HepG2 (cell line): ENCODE measurements at regions not wholly inside any gene's neighbourhood (a gene's known extent, or its start where the extent isn't known, plus 50 kb on each side); places are given as distances from the start of the nearest gene placed in this dataset.

Source experiments
- EEA1 ChIP-seq: sonication (generic); formaldehyde crosslinking; IDR thresholded peaks from 2 replicates; pipeline ENCODE4 v1.5.1; 2020; ENCODE audit warnings: mild to moderate bottlenecking, missing genetic modification reagents, borderline replicate concordance
- KDM5A ChIP-seq: fragments of 200-600 bp; sonication (generic); IDR thresholded peaks from 2 replicates; pipeline ENCODE4 v1.7.0; 2018; ENCODE audit warnings: antibody characterized with exemption, mild to moderate bottlenecking, low read length, borderline replicate concordance
- MXI1 ChIP-seq: IDR thresholded peaks from 3 replicates; pipeline ENCODE4 v1.6.1; 2012; ENCODE audit warnings: low read depth, low read length, inconsistent platforms, borderline replicate concordance
- SMYD3 ChIP-seq: sonication (generic); formaldehyde crosslinking; IDR thresholded peaks from 2 replicates; pipeline ENCODE4 v1.8.1; 2023; ENCODE audit warnings: mild to moderate bottlenecking, missing genetic modification reagents
- ZNF121 ChIP-seq: sonication (generic); formaldehyde crosslinking; IDR thresholded peaks from 2 replicates; pipeline ENCODE4 v1.5.0; 2020; ENCODE audit warnings: mild to moderate bottlenecking, missing genetic modification reagents
- ZNF484 ChIP-seq: sonication (generic); formaldehyde crosslinking; IDR thresholded peaks from 2 replicates; pipeline ENCODE4 v1.5.1; 2020; ENCODE audit warnings: mild to moderate bottlenecking, low read depth, missing genetic modification reagents, borderline replicate concordance
- TF ChIP-seq, protein P1 (sequence below): IDR thresholded peaks from 2 replicates; pipeline ENCODE4 v1.6.1; 2016; ENCODE audit warnings: low read depth
- TF ChIP-seq, protein P2 (sequence below): sonication (generic); formaldehyde crosslinking; IDR thresholded peaks from 2 replicates; pipeline ENCODE4 v1.4.0; 2020; ENCODE audit warnings: mild to moderate bottlenecking, missing genetic modification reagents
- TF ChIP-seq, protein P3 (sequence below): sonication (generic); formaldehyde crosslinking; conservative IDR thresholded peaks from 2 replicates; pipeline ENCODE4 v1.8.0; 2022; ENCODE audit warnings: missing genetic modification reagents
- TF ChIP-seq, protein P4 (sequence below): sonication (generic); formaldehyde crosslinking; IDR thresholded peaks from 2 replicates; pipeline ENCODE4 v1.9.0; 2022; ENCODE audit warnings: missing genetic modification reagents, mild to moderate bottlenecking, borderline replicate concordance
- TF ChIP-seq, protein P5 (sequence below): sonication (generic); formaldehyde crosslinking; IDR thresholded peaks from 2 replicates; pipeline ENCODE4 v1.5.0; 2020; ENCODE audit warnings: mild to moderate bottlenecking, missing genetic modification reagents, borderline replicate concordance

DNA sequence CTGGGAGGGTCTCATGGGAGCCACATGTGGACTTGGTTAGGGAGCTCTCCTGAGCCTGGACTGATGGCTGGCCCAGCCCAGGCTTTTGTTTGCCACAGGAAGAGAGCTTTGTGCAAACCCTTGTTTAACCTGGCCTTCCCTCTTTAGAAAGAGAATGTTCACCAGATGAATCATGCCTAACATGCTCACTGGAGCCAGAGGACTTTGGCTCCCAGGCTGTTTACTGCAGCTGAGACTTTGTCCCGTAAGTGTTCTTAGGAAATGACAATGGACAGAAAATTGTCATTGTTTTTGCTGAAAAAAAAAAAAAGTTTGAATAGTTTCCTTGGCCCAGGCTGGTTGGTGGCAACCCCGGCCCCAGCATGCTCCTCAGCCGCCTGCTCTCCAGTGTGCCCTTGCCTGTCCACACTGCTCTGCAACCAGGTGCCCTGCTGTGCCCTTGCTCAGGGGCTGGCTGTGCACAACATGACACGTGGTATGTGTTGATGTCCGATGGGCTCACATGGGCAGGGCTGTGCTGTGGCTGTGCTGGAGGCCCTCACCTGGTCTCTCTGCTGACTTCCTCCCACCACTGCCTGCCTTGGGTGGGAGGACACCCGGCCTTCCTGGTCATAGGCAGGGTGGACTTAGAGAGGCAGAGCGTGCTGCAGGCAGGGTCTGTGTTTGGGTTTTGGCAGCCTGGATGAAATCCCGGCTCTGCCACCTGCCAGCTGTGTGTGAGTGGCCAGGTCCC lies 215.3 kb upstream of the ZNF32 start (continued):
- TF ChIP-seq, protein P1, sequence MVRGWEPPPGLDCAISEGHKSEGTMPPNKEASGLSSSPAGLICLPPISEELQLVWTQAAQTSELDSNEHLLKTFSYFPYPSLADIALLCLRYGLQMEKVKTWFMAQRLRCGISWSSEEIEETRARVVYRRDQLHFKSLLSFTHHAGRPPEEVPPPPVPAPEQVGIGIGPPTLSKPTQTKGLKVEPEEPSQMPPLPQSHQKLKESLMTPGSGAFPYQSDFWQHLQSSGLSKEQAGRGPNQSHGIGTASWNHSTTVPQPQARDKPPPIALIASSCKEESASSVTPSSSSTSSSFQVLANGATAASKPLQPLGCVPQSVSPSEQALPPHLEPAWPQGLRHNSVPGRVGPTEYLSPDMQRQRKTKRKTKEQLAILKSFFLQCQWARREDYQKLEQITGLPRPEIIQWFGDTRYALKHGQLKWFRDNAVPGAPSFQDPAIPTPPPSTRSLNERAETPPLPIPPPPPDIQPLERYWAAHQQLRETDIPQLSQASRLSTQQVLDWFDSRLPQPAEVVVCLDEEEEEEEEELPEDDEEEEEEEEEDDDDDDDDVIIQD (CRISPR knock-in tag): peak; percentile 86; the same call in 1 of the 2 replicates
- TF ChIP-seq, protein P2, sequence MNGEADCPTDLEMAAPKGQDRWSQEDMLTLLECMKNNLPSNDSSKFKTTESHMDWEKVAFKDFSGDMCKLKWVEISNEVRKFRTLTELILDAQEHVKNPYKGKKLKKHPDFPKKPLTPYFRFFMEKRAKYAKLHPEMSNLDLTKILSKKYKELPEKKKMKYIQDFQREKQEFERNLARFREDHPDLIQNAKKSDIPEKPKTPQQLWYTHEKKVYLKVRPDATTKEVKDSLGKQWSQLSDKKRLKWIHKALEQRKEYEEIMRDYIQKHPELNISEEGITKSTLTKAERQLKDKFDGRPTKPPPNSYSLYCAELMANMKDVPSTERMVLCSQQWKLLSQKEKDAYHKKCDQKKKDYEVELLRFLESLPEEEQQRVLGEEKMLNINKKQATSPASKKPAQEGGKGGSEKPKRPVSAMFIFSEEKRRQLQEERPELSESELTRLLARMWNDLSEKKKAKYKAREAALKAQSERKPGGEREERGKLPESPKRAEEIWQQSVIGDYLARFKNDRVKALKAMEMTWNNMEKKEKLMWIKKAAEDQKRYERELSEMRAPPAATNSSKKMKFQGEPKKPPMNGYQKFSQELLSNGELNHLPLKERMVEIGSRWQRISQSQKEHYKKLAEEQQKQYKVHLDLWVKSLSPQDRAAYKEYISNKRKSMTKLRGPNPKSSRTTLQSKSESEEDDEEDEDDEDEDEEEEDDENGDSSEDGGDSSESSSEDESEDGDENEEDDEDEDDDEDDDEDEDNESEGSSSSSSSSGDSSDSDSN (CRISPR knock-in tag): peak; percentile 59
- TF ChIP-seq MXI1 (peak; percentile 64; the same call in 1 of the 3 replicates), KDM5A (no peak), ZNF484 (CRISPR knock-in tag) (no peak), EEA1 (no peak), ZNF121 (CRISPR knock-in tag) (no peak), SMYD3 (CRISPR knock-in tag) (no peak; the same call in 1 of the 2 replicates)
- TF ChIP-seq, protein P3, sequence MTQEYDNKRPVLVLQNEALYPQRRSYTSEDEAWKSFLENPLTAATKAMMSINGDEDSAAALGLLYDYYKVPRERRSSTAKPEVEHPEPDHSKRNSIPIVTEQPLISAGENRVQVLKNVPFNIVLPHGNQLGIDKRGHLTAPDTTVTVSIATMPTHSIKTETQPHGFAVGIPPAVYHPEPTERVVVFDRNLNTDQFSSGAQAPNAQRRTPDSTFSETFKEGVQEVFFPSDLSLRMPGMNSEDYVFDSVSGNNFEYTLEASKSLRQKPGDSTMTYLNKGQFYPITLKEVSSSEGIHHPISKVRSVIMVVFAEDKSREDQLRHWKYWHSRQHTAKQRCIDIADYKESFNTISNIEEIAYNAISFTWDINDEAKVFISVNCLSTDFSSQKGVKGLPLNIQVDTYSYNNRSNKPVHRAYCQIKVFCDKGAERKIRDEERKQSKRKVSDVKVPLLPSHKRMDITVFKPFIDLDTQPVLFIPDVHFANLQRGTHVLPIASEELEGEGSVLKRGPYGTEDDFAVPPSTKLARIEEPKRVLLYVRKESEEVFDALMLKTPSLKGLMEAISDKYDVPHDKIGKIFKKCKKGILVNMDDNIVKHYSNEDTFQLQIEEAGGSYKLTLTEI (CRISPR knock-in tag): no peak
- TF ChIP-seq, protein P4, sequence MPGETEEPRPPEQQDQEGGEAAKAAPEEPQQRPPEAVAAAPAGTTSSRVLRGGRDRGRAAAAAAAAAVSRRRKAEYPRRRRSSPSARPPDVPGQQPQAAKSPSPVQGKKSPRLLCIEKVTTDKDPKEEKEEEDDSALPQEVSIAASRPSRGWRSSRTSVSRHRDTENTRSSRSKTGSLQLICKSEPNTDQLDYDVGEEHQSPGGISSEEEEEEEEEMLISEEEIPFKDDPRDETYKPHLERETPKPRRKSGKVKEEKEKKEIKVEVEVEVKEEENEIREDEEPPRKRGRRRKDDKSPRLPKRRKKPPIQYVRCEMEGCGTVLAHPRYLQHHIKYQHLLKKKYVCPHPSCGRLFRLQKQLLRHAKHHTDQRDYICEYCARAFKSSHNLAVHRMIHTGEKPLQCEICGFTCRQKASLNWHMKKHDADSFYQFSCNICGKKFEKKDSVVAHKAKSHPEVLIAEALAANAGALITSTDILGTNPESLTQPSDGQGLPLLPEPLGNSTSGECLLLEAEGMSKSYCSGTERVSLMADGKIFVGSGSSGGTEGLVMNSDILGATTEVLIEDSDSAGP (CRISPR knock-in tag): peak; percentile 40; the same call in 1 of the 2 replicates
- TF ChIP-seq, protein P5, sequence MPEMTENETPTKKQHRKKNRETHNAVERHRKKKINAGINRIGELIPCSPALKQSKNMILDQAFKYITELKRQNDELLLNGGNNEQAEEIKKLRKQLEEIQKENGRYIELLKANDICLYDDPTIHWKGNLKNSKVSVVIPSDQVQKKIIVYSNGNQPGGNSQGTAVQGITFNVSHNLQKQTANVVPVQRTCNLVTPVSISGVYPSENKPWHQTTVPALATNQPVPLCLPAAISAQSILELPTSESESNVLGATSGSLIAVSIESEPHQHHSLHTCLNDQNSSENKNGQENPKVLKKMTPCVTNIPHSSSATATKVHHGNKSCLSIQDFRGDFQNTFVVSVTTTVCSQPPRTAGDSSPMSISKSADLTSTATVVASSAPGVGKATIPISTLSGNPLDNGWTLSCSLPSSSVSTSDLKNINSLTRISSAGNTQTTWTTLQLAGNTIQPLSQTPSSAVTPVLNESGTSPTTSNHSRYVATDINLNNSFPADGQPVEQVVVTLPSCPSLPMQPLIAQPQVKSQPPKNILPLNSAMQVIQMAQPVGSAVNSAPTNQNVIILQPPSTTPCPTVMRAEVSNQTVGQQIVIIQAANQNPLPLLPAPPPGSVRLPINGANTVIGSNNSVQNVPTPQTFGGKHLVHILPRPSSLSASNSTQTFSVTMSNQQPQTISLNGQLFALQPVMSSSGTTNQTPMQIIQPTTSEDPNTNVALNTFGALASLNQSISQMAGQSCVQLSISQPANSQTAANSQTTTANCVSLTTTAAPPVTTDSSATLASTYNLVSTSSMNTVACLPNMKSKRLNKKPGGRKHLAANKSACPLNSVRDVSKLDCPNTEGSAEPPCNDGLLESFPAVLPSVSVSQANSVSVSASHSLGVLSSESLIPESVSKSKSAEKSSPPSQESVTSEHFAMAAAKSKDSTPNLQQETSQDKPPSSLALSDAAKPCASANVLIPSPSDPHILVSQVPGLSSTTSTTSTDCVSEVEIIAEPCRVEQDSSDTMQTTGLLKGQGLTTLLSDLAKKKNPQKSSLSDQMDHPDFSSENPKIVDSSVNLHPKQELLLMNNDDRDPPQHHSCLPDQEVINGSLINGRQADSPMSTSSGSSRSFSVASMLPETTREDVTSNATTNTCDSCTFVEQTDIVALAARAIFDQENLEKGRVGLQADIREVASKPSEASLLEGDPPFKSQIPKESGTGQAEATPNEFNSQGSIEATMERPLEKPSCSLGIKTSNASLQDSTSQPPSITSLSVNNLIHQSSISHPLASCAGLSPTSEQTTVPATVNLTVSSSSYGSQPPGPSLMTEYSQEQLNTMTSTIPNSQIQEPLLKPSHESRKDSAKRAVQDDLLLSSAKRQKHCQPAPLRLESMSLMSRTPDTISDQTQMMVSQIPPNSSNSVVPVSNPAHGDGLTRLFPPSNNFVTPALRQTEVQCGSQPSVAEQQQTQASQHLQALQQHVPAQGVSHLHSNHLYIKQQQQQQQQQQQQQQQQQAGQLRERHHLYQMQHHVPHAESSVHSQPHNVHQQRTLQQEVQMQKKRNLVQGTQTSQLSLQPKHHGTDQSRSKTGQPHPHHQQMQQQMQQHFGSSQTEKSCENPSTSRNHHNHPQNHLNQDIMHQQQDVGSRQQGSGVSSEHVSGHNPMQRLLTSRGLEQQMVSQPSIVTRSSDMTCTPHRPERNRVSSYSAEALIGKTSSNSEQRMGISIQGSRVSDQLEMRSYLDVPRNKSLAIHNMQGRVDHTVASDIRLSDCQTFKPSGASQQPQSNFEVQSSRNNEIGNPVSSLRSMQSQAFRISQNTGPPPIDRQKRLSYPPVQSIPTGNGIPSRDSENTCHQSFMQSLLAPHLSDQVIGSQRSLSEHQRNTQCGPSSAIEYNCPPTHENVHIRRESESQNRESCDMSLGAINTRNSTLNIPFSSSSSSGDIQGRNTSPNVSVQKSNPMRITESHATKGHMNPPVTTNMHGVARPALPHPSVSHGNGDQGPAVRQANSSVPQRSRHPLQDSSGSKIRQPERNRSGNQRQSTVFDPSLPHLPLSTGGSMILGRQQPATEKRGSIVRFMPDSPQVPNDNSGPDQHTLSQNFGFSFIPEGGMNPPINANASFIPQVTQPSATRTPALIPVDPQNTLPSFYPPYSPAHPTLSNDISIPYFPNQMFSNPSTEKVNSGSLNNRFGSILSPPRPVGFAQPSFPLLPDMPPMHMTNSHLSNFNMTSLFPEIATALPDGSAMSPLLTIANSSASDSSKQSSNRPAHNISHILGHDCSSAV (CRISPR knock-in tag): no peak
